Panc1 (cell line): ENCODE measurements at regions not wholly inside any gene's neighbourhood (a gene's known extent, or its start where the extent isn't known, plus 50 kb on each side); places are given as distances from the start of the nearest gene placed in this dataset.

Source experiments
- CTCF ChIP-seq: fragments of 450-650 bp; IDR thresholded peaks from 2 replicates; pipeline ENCODE4 v1.5.1; 2017; ENCODE audit warnings: mild to moderate bottlenecking
- POLR2AphosphoS5 ChIP-seq: IDR thresholded peaks from 2 replicates; pipeline ENCODE4 v1.6.1; 2012; ENCODE audit warnings: mild to moderate bottlenecking, low read depth, low read length, moderate library complexity
- REST ChIP-seq, 2 experiments: IDR thresholded peaks; 2 replicates each; pipeline ENCODE4 v1.6.1; 2011 to 2012; ENCODE audit warnings: low read depth in 2 of 2, control low read depth in 1 of 2, low read length in 1 of 2, mild to moderate bottlenecking in 1 of 2, moderate library complexity in 1 of 2; ENCODE audit not compliant: insufficient read depth in 1 of 2
- SIN3A ChIP-seq: IDR thresholded peaks from 2 replicates; pipeline ENCODE4 v1.6.1; 2012; ENCODE audit warnings: low read depth, mild to moderate bottlenecking, low read length, moderate library complexity, borderline replicate concordance; ENCODE audit not compliant: insufficient read depth

GRCh38 chr9:129319076-129319937 lies 141.2 kb upstream of the IER5L start:
- TF ChIP-seq CTCF (no peak), REST (IDR thresholded peaks at IDR 0.05; ENCODE audit: insufficient read depth in 1 of 2, low read depth in 2 of 2, low read length in 1 of 2) (no peak), SIN3A (no peak), POLR2AphosphoS5 (no peak)
